ENCODE measurements at regions not wholly inside any gene's neighbourhood (a gene's known extent, or its start where the extent isn't known, plus 50 kb on each side); places are given as distances from the start of the nearest gene placed in this dataset.
"Not testable (repeated sequence)": the region's sequence is repeated elsewhere in the genome, so short reads cannot be mapped to it uniquely, and the experiment has no call there.

GRCh38 chr7:29619111-29619510, 55.5 kb downstream of the PRR15 start:
- no peak for DNase-seq

GRCh38 chr7:29619848-29620555, 56.4 kb downstream of the PRR15 start:
- DNase-seq, result no peak

- no peak for DNase-seq
Measured at GRCh38 chr7:29620556-29620930, 56.9 kb downstream of the PRR15 start.

GRCh38 chr7:29622335-29623265, 59.0 kb downstream of the PRR15 start:
- peak; percentile 88 for DNase-seq

- DNase-seq, result no peak
Measured at GRCh38 chr7:29623973-29624372, 60.3 kb downstream of the PRR15 start.

GRCh38 chr7:29626730-29627129, 63.1 kb downstream of the PRR15 start:
- DNase-seq, result no peak

- no peak for DNase-seq
Measured at GRCh38 chr7:29627631-29628030, 64.0 kb downstream of the PRR15 start.

- DNase-seq, result no peak
Measured at GRCh38 chr7:29629507-29629906, 65.9 kb downstream of the PRR15 start.

GRCh38 chr7:29635067-29636008, 71.7 kb downstream of the PRR15 start:
- DNase-seq, result peak; percentile 68

- DNase-seq, result no peak
Measured at GRCh38 chr7:29636009-29636351, 72.3 kb downstream of the PRR15 start.

- no peak for DNase-seq
Measured at GRCh38 chr7:29637374-29637773, 73.7 kb downstream of the PRR15 start.

- DNase-seq, result not testable (repeated sequence)
Measured at GRCh38 chr7:29638841-29639240, 75.2 kb downstream of the PRR15 start.

GRCh38 chr7:29639386-29639785, 75.8 kb downstream of the PRR15 start:
- DNase-seq, result no peak

- no peak for DNase-seq
Measured at GRCh38 chr7:29639886-29640595, 76.4 kb downstream of the PRR15 start.

- DNase-seq, result no peak
Measured at GRCh38 chr7:29641651-29642050, 78.0 kb downstream of the PRR15 start.

- no peak for DNase-seq
Measured at GRCh38 chr7:29642494-29643155, 79.0 kb downstream of the PRR15 start.

- DNase-seq, result not testable (repeated sequence)
Measured at GRCh38 chr7:29646116-29646515, 82.5 kb downstream of the PRR15 start.

- DNase-seq, result no peak
Measured at GRCh38 chr7:29647020-29647654, 83.5 kb downstream of the PRR15 start.

GRCh38 chr7:29647691-29648210, 84.1 kb downstream of the PRR15 start:
- DNase-seq, result not testable (repeated sequence)

- no peak for DNase-seq
Measured at GRCh38 chr7:29649028-29649716, 85.5 kb downstream of the PRR15 start.

Data from kidney glomerular epithelial cell (primary cell).